Activated naive CD4-positive, alpha-beta T cell treated with anti-CD3 and anti-CD28 coated beads, Interleukin-2, amount 50 U/mL, for 72 hours (primary cell): ENCODE measurements at regions not wholly inside any gene's neighbourhood (a gene's known extent, or its start where the extent isn't known, plus 50 kb on each side); places are given as distances from the start of the nearest gene placed in this dataset.

ENCODE experiments used
- ATAC-seq, 2 donors: fragments of 150-1000 bp; cut with Tn5 transposase; 2 replicates each; pipeline ENCODE4 v1.10.0; 2021; ENCODE audit warnings: mild to moderate bottlenecking in 2 of 2, moderate library complexity in 2 of 2
- DNase-seq, 2 donors: peaks; one replicate each; pipeline ENCODE4 v3.0.0; 2021 to 2022; ENCODE audit warnings: low spot score in 2 of 2
- H3K27ac Mint-ChIP-seq, 2 donors: one replicate each; pipeline ENCODE4 v1.8.0; 2022; ENCODE audit warnings: mild to moderate bottlenecking in 2 of 2, mixed read lengths in 2 of 2
- H3K36me3 Mint-ChIP-seq, 2 donors: one replicate each; pipeline ENCODE4 v1.8.0; 2022; ENCODE audit warnings: mixed read lengths in 2 of 2
- H3K9me3 Mint-ChIP-seq, 2 donors: one replicate each; pipeline ENCODE4 v1.8.0; 2022; ENCODE audit warnings: mixed read lengths in 2 of 2

GRCh38 chr13:74681891-74682290, 547.7 kb upstream of the KLF12 start:
- no peaks in the 10 kb centered on the region for H3K36me3 Mint-ChIP-seq

GRCh38 chr13:74678308-74678965, 544.2 kb upstream of the KLF12 start:
- no peaks in the 10 kb centered on the region for H3K9me3 Mint-ChIP-seq
- ATAC-seq (no peak), DNase-seq (no peak)
- H3K36me3 Mint-ChIP-seq = no peaks in the 10 kb centered on the region
- H3K27ac Mint-ChIP-seq = no peak overlapping the region

More at GRCh38 chr13:74681891-74682290, 547.7 kb upstream of the KLF12 start:
- no peak for ATAC-seq
- H3K9me3 Mint-ChIP-seq = no peaks in the 10 kb centered on the region
- no peak overlapping the region for H3K27ac Mint-ChIP-seq
- DNase-seq = no peak

GRCh38 chr13:74675972-74676371, 541.8 kb upstream of the KLF12 start:
- Mint-ChIP-seq H3K36me3 (no peaks in the 10 kb centered on the region), H3K27ac (no peak overlapping the region), H3K9me3 (no peaks in the 10 kb centered on the region)
- ATAC-seq (no peak), DNase-seq (no peak)

- H3K27ac Mint-ChIP-seq = no peak overlapping the region
- H3K36me3 Mint-ChIP-seq = no peaks in the 10 kb centered on the region
- no peaks in the 10 kb centered on the region for H3K9me3 Mint-ChIP-seq
- ATAC-seq (no peak), DNase-seq (no peak)
These were observed 541.0 kb upstream of the KLF12 start for GRCh38 chr13:74675182-74675581.

- no peak overlapping the region for H3K27ac Mint-ChIP-seq
- no peaks in the 10 kb centered on the region for H3K36me3 Mint-ChIP-seq
- DNase-seq (no peak), ATAC-seq (no peak)
- H3K9me3 Mint-ChIP-seq = no peaks in the 10 kb centered on the region
These were observed 540.5 kb upstream of the KLF12 start for GRCh38 chr13:74674720-74675119.

- ATAC-seq = no peak
- Mint-ChIP-seq H3K36me3 (no peaks in the 10 kb centered on the region), H3K9me3 (no peaks in the 10 kb centered on the region), H3K27ac (no peak overlapping the region)
- DNase-seq = no peak
These were observed 534.9 kb upstream of the KLF12 start for GRCh38 chr13:74669149-74669548.

GRCh38 chr13:74667656-74668203, 533.5 kb upstream of the KLF12 start:
- Mint-ChIP-seq H3K36me3 (no peaks in the 10 kb centered on the region), H3K9me3 (no peaks in the 10 kb centered on the region), H3K27ac (no peak overlapping the region)
- DNase-seq (no peak), ATAC-seq (no peak)

- Mint-ChIP-seq H3K9me3 (no peaks in the 10 kb centered on the region), H3K36me3 (no peaks in the 10 kb centered on the region), H3K27ac (no peak overlapping the region)
- ATAC-seq (no peak), DNase-seq (no peak)
These were observed 528.7 kb upstream of the KLF12 start for GRCh38 chr13:74662905-74663304.

GRCh38 chr13:74661851-74662250, 527.6 kb upstream of the KLF12 start:
- Mint-ChIP-seq H3K36me3 (no peaks in the 10 kb centered on the region), H3K27ac (no peak overlapping the region), H3K9me3 (peaks cover 0 to 3% of the 10 kb centered on the region in 2 donors)
- no peak for ATAC-seq
- DNase-seq = no peak

- ATAC-seq (no peak), DNase-seq (no peak)
- Mint-ChIP-seq H3K36me3 (no peaks in the 10 kb centered on the region), H3K9me3 (peaks cover 0 to 3% of the 10 kb centered on the region in 2 donors), H3K27ac (no peak overlapping the region)
These were observed 523.6 kb upstream of the KLF12 start for GRCh38 chr13:74657765-74658164.

- H3K27ac Mint-ChIP-seq = no peak overlapping the region
- no peak for ATAC-seq
These were observed 516.9 kb upstream of the KLF12 start for GRCh38 chr13:74651121-74651520.

GRCh38 chr13:74647991-74648390, 513.8 kb upstream of the KLF12 start:
- Mint-ChIP-seq H3K9me3 (peaks cover 0 to 4% of the 10 kb centered on the region in 2 donors), H3K36me3 (no peaks in the 10 kb centered on the region), H3K27ac (no peak overlapping the region)
- no peak for DNase-seq
- no peak for ATAC-seq

More at GRCh38 chr13:74651121-74651520, 516.9 kb upstream of the KLF12 start:
- DNase-seq = no peak
- H3K36me3 Mint-ChIP-seq = no peaks in the 10 kb centered on the region
- H3K9me3 Mint-ChIP-seq = no peaks in the 10 kb centered on the region

- Mint-ChIP-seq H3K9me3 (peaks cover 0 to 4% of the 10 kb centered on the region in 2 donors), H3K36me3 (no peaks in the 10 kb centered on the region), H3K27ac (no peak overlapping the region)
- ATAC-seq (no peak), DNase-seq (no peak)
These were observed 513.0 kb upstream of the KLF12 start for GRCh38 chr13:74647211-74647610.

- ATAC-seq = no peak
- no peaks in the 10 kb centered on the region for H3K36me3 Mint-ChIP-seq
- DNase-seq = no peak
- H3K27ac Mint-ChIP-seq = no peak overlapping the region
- peaks cover 0 to 4% of the 10 kb centered on the region in 2 donors for H3K9me3 Mint-ChIP-seq
These were observed 511.9 kb upstream of the KLF12 start for GRCh38 chr13:74646091-74646490.

- no peaks in the 10 kb centered on the region for H3K36me3 Mint-ChIP-seq
- ATAC-seq (no peak), DNase-seq (no peak)
- peaks cover 0 to 4% of the 10 kb centered on the region in 2 donors for H3K9me3 Mint-ChIP-seq
- H3K27ac Mint-ChIP-seq = no peak overlapping the region
These were observed 511.4 kb upstream of the KLF12 start for GRCh38 chr13:74645586-74645985.

GRCh38 chr13:74644229-74644628, 510.0 kb upstream of the KLF12 start:
- DNase-seq (no peak), ATAC-seq (no peak)
- H3K36me3 Mint-ChIP-seq = no peaks in the 10 kb centered on the region
- H3K9me3 Mint-ChIP-seq = peaks cover 0 to 4% of the 10 kb centered on the region in 2 donors
- no peak overlapping the region for H3K27ac Mint-ChIP-seq

GRCh38 chr13:74641586-74641985, 507.4 kb upstream of the KLF12 start:
- peaks cover 0 to 4% of the 10 kb centered on the region in 2 donors for H3K9me3 Mint-ChIP-seq
- ATAC-seq (no peak), DNase-seq (no peak)
- no peaks in the 10 kb centered on the region for H3K36me3 Mint-ChIP-seq
- no peak overlapping the region for H3K27ac Mint-ChIP-seq

GRCh38 chr13:74633734-74634133, 499.5 kb upstream of the KLF12 start:
- DNase-seq = no peak
- Mint-ChIP-seq H3K36me3 (peaks cover 0 to 3% of the 10 kb centered on the region in 2 donors), H3K27ac (no peak overlapping the region), H3K9me3 (peaks cover 0 to 11% of the 10 kb centered on the region in 2 donors)
- no peak for ATAC-seq
